ENCODE measurements at regions not wholly inside any gene's neighbourhood (a gene's known extent, or its start where the extent isn't known, plus 50 kb on each side); places are given as distances from the start of the nearest gene placed in this dataset.

GRCh38 chr12:41920355-41920754, 224.3 kb downstream of the GXYLT1 start:
- no peak for DNase-seq (ENCODE audit: low spot score)
- Mint-ChIP-seq H3K36me3 (ENCODE audit: low read depth, unreplicated experiment) (no peaks in the 10 kb centered on the region), H3K9me3 (ENCODE audit: unreplicated experiment) (no peaks in the 10 kb centered on the region), H3K27me3 (ENCODE audit: unreplicated experiment) (no peaks in the 10 kb centered on the region), H3K27ac (ENCODE audit: unreplicated experiment) (no peak overlapping the region), H3K4me3 (ENCODE audit: unreplicated experiment) (no peak overlapping the region), H3K4me1 (ENCODE audit: unreplicated experiment) (peaks cover 8% of the 10 kb centered on the region)
- no peak for TF ChIP-seq CTCF (IDR thresholded peaks at IDR 0.05; ENCODE audit: unreplicated experiment)

GRCh38 chr12:41919526-41920261, 225.0 kb downstream of the GXYLT1 start:
- no peak overlapping the region for H3K4me3 Mint-ChIP-seq (ENCODE audit: unreplicated experiment)
- H3K27me3 Mint-ChIP-seq (ENCODE audit: unreplicated experiment): no peaks in the 10 kb centered on the region
- TF ChIP-seq CTCF (IDR thresholded peaks at IDR 0.05; ENCODE audit: unreplicated experiment): no peak
- no peak for DNase-seq (ENCODE audit: low spot score)
- no peak overlapping the region for H3K27ac Mint-ChIP-seq (ENCODE audit: unreplicated experiment)
- H3K4me1 Mint-ChIP-seq (ENCODE audit: unreplicated experiment): peaks cover 8% of the 10 kb centered on the region
- H3K9me3 Mint-ChIP-seq (ENCODE audit: unreplicated experiment): no peaks in the 10 kb centered on the region
- no peaks in the 10 kb centered on the region for H3K36me3 Mint-ChIP-seq (ENCODE audit: low read depth, unreplicated experiment)

GRCh38 chr12:41919048-41919447, 225.6 kb downstream of the GXYLT1 start:
- Mint-ChIP-seq H3K27me3 (ENCODE audit: unreplicated experiment) (no peaks in the 10 kb centered on the region), H3K4me3 (ENCODE audit: unreplicated experiment) (no peak overlapping the region), H3K36me3 (ENCODE audit: low read depth, unreplicated experiment) (no peaks in the 10 kb centered on the region), H3K27ac (ENCODE audit: unreplicated experiment) (no peak overlapping the region), H3K4me1 (ENCODE audit: unreplicated experiment) (peaks cover 8% of the 10 kb centered on the region), H3K9me3 (ENCODE audit: unreplicated experiment) (no peaks in the 10 kb centered on the region)
- no peak for DNase-seq (ENCODE audit: low spot score)
- no peak for TF ChIP-seq CTCF (IDR thresholded peaks at IDR 0.05; ENCODE audit: unreplicated experiment)

GRCh38 chr12:41917938-41918341, 226.7 kb downstream of the GXYLT1 start:
- DNase-seq (ENCODE audit: low spot score): no peak
- Mint-ChIP-seq H3K9me3 (ENCODE audit: unreplicated experiment) (no peaks in the 10 kb centered on the region), H3K4me1 (ENCODE audit: unreplicated experiment) (peaks cover 8% of the 10 kb centered on the region), H3K27ac (ENCODE audit: unreplicated experiment) (no peak overlapping the region), H3K27me3 (ENCODE audit: unreplicated experiment) (no peaks in the 10 kb centered on the region), H3K36me3 (ENCODE audit: low read depth, unreplicated experiment) (no peaks in the 10 kb centered on the region), H3K4me3 (ENCODE audit: unreplicated experiment) (no peak overlapping the region)
- TF ChIP-seq CTCF (IDR thresholded peaks at IDR 0.05; ENCODE audit: unreplicated experiment): no peak

- Mint-ChIP-seq H3K27ac (ENCODE audit: unreplicated experiment) (no peak overlapping the region), H3K27me3 (ENCODE audit: unreplicated experiment) (no peaks in the 10 kb centered on the region), H3K4me3 (ENCODE audit: unreplicated experiment) (no peak overlapping the region), H3K4me1 (ENCODE audit: unreplicated experiment) (peaks cover 8% of the 10 kb centered on the region), H3K9me3 (ENCODE audit: unreplicated experiment) (no peaks in the 10 kb centered on the region), H3K36me3 (ENCODE audit: low read depth, unreplicated experiment) (no peaks in the 10 kb centered on the region)
- no peak for DNase-seq (ENCODE audit: low spot score)
- TF ChIP-seq CTCF (IDR thresholded peaks at IDR 0.05; ENCODE audit: unreplicated experiment): no peak
These were observed 227.5 kb downstream of the GXYLT1 start for GRCh38 chr12:41917181-41917580.
